K562 (cell line): ENCODE measurements at regions not wholly inside any gene's neighbourhood (a gene's known extent, or its start where the extent isn't known, plus 50 kb on each side); places are given as distances from the start of the nearest gene placed in this dataset.

ENCODE experiments used
- ATF1 ChIP-seq, 2 experiments: fragments of 450-650 bp in 1 of 2; IDR thresholded peaks; 2 replicates each; pipeline ENCODE4 v1.6.1; 2016; ENCODE audit warnings: missing compliant biosample characterization in 1 of 2, missing genetic modification characterization in 1 of 2
- ATF2 ChIP-seq: sonication (generic); formaldehyde crosslinking; IDR thresholded peaks from 2 replicates; pipeline ENCODE4 v1.8.1; 2022; ENCODE audit warnings: missing genetic modification reagents
- EP400 ChIP-seq: fragments of 450-650 bp; IDR thresholded peaks from 2 replicates; pipeline ENCODE4 v1.6.1; 2017; ENCODE audit warnings: antibody characterized with exemption, mild to moderate bottlenecking, moderate library complexity
- ETV6 ChIP-seq, 3 experiments: fragments of 150-350 bp in 1 of 3; sonication (generic) in 1 of 3; formaldehyde crosslinking in 1 of 3; IDR thresholded peaks; 2 replicates each; pipeline versions ENCODE4 v1.6.1 to v1.8.0; 2014 to 2022; ENCODE audit warnings: borderline replicate concordance in 2 of 3, low read depth in 2 of 3, antibody characterized with exemption in 1 of 3, low read length in 1 of 3, mild to moderate bottlenecking in 1 of 3, missing genetic modification reagents in 1 of 3
- HNRNPK ChIP-seq: fragments of 200-400 bp; formaldehyde crosslinking; IDR thresholded peaks from one replicate; pipeline ENCODE4 v1.6.1; 2018; ENCODE audit warnings: mild to moderate bottlenecking, low read depth, low read length; ENCODE audit not compliant: poor library complexity, severe bottlenecking
- KAT2B ChIP-seq: IDR thresholded peaks from one replicate; pipeline ENCODE4 v1.6.1; 2012; ENCODE audit warnings: low read depth, mild to moderate bottlenecking, control low read depth, inconsistent platforms, low read length, moderate library complexity
- SMARCE1 ChIP-seq: fragments of 450-650 bp; IDR thresholded peaks from 2 replicates; pipeline ENCODE4 v1.7.1; 2016; ENCODE audit warnings: mild to moderate bottlenecking
- ZNF263 ChIP-seq: sonication (generic); formaldehyde crosslinking; IDR thresholded peaks from 2 replicates; pipeline ENCODE4 v1.8.0; 2022; ENCODE audit warnings: mild to moderate bottlenecking, missing genetic modification reagents, borderline replicate concordance
- ZNF398 ChIP-seq: fragments of 250-450 bp; sonication (Bioruptor Pico); IDR thresholded peaks from 2 replicates; pipeline ENCODE4 v1.8.0; 2021; ENCODE audit warnings: moderate library complexity, mild to moderate bottlenecking, inconsistent platforms

GRCh38 chr7:50228148-50228547 lies 76.4 kb upstream of the IKZF1 start (continued):
- TF ChIP-seq HNRNPK: no peak
- no peak for TF ChIP-seq ZNF398 (CRISPR knock-in tag)
- 0 out of 4 replicates have a peak, but pooled peaks of 1 of the 2 experiments have one; percentile 2 for TF ChIP-seq ETV6 (IDR thresholded peaks at IDR 0.05; ENCODE audit: borderline replicate concordance in 1 of 2, low read depth in 2 of 2, low read length in 1 of 2)
- no peak for TF ChIP-seq ETV6 (CRISPR knock-in tag; IDR thresholded peaks at IDR 0.05; ENCODE audit: borderline replicate concordance)
- no peak for TF ChIP-seq ATF1 (CRISPR knock-in tag; IDR thresholded peaks at IDR 0.05)
- peak; percentile 6; the same call in 1 of the 2 replicates for TF ChIP-seq ATF1 (tag; IDR thresholded peaks at IDR 0.05)
- no peak for TF ChIP-seq KAT2B
- TF ChIP-seq ATF2 (CRISPR knock-in tag): no peak
- TF ChIP-seq SMARCE1: peak; percentile 2; the same call in 1 of the 2 replicates
- 0 out of 2 replicates have a peak, but pooled peaks have one; percentile 13 for TF ChIP-seq EP400
- TF ChIP-seq ZNF263 (CRISPR knock-in tag): no peak
- TF ChIP-seq, all 486 proteins: peak for 5
